Adrenal gland (tissue), 9 donors: ENCODE measurements at regions not wholly inside any gene's neighbourhood (a gene's known extent, or its start where the extent isn't known, plus 50 kb on each side); places are given as distances from the start of the nearest gene placed in this dataset.

Experiments used
- DNase-seq, 7 donors: peaks; one replicate each; pipeline ENCODE4 v3.0.0-alpha.2; 2019 to 2020
- H3K27ac ChIP-seq, 5 donors: fragments of 200-600 bp; sonication (generic) in 4 of 5; 1 replicate in 3 of 5; 2 replicates in 2 of 5; pipeline versions ENCODE4 v1.5.1 to v1.8.0; 2016 to 2020; ENCODE audit warnings: mild to moderate bottlenecking in 1 of 5
- H3K27me3 ChIP-seq: fragments of 200-600 bp; 2 replicates; pipeline ENCODE4 v1.8.0; 2021
- H3K36me3 ChIP-seq, 2 donors: fragments of 200-600 bp; replicated peaks in 1 of 2; 1 replicate in 1 of 2; 2 replicates in 1 of 2; pipeline versions ENCODE4 v1.5.1 to v1.8.0; 2018 to 2022
- H3K4me1 ChIP-seq, 2 donors: fragments of 200-600 bp; replicated peaks in 1 of 2; 1 replicate in 1 of 2; 2 replicates in 1 of 2; pipeline versions ENCODE4 v1.5.1 to v1.8.0; 2018 to 2021
- H3K4me3 ChIP-seq, 4 donors: fragments of 200-600 bp; sonication (generic) in 3 of 4; one replicate each; pipeline ENCODE4 v1.5.1; 2016 to 2018
- H3K9me3 ChIP-seq, 3 donors: fragments of 200-600 bp; sonication (generic) in 1 of 3; replicated peaks in 1 of 3; 1 replicate in 2 of 3; 2 replicates in 1 of 3; pipeline versions ENCODE4 v1.5.1 to v1.8.0; 2016 to 2021
- CTCF ChIP-seq, 6 experiments: fragments of 450-650 bp in 4 of 6; fragments of 200-600 bp in 2 of 6; sonication (generic) in 1 of 6; IDR thresholded peaks; 1 replicate in 5 of 6; 2 replicates in 1 of 6; pipeline versions ENCODE4 v1.5.1 to v1.8.0; 2016 to 2021; ENCODE audit warnings: antibody characterized with exemption in 6 of 6, mild to moderate bottlenecking in 2 of 6, moderate library complexity in 1 of 6
- POLR2A ChIP-seq, 2 donors: fragments of 450-650 bp; IDR thresholded peaks; one replicate each; pipeline ENCODE4 v1.6.1; 2017; ENCODE audit warnings: antibody characterized with exemption in 2 of 2, mild to moderate bottlenecking in 2 of 2, moderate library complexity in 1 of 2
- WGBS, 4 donors: extraction: QIAGEN DNeasy Blood & Tissue Kit in 2 of 4; methylation state at CpG; one replicate each; pipeline versions ENCODE4 v1.1.5 to v1.1.7; 2013 to 2017; 5-methylcytosine and 5-hydroxymethylcytosine counted together
- intact Hi-C, 2 donors: fragments of 100-400 bp; cut with DNase I; formaldehyde crosslinking; loops; one replicate each; pipeline versions ENCODE4 v1.14.1 to v1.15.0; 2022 to 2023
- donor health status: healthy with polysubstance abuse.
- donor health status: Bipolar disorder and iron deficiency.
- donor health status: DM: yes; HTN: yes; CAD: no.
- donor health status: DM: no; HTN: no; CAD: no.
- donor health status: DM: no; HTN: no; CAD: no.

DNA sequence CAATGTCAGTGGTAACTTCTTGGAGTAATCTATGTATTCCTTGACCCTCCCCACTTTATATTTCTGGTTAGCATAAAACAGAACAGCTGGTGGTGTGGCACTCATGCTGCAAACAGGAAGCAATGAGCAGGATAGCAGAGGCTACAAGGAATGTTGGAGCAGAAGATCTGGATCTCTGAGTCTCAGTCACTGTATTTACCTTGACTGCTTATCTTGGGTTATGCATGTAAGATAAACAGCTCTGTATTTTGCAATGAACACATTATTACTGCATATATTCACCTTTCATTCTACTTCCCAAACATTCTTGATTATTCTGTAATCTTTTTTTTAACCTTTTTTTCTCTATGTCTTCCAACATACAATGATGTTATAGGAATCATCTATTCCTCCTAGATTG is 977.9 kb upstream of the CNTNAP5 start:
- no peak overlapping the region for H3K4me3 ChIP-seq
- no peaks in the 10 kb centered on the region for H3K4me1 ChIP-seq
- no peaks in the 10 kb centered on the region for H3K9me3 ChIP-seq
- no peaks in the 10 kb centered on the region for H3K27me3 ChIP-seq
- no peak for TF ChIP-seq POLR2A (IDR thresholded peaks at IDR 0.05)
- no peak overlapping the region for H3K27ac ChIP-seq
- no peak for DNase-seq
- intact Hi-C loops = no loop called here
- H3K36me3 ChIP-seq = no peaks in the 10 kb centered on the region

GRCh38 chr2:123051136-123051535 is 974.0 kb upstream of the CNTNAP5 start:
- Histone ChIP-seq H3K4me3 (no peak overlapping the region), H3K4me1 (no peaks in the 10 kb centered on the region), H3K27ac (no peak overlapping the region), H3K27me3 (no peaks in the 10 kb centered on the region), H3K9me3 (no peaks in the 10 kb centered on the region), H3K36me3 (no peaks in the 10 kb centered on the region)
- WGBS, 4 donors = 72 to 90% (median 80%) methylated on average over 2 of the region's 2 CpGs
- no peak for DNase-seq
- intact Hi-C loops = no loop called here
- TF ChIP-seq CTCF (IDR thresholded peaks at IDR 0.05) (no peak), POLR2A (IDR thresholded peaks at IDR 0.05) (no peak)

GRCh38 chr2:123061534-123061933 is 963.6 kb upstream of the CNTNAP5 start:
- Histone ChIP-seq H3K27me3 (no peaks in the 10 kb centered on the region), H3K36me3 (no peaks in the 10 kb centered on the region), H3K27ac (no peak overlapping the region), H3K4me3 (no peak overlapping the region), H3K4me1 (no peaks in the 10 kb centered on the region), H3K9me3 (no peaks in the 10 kb centered on the region)
- DNase-seq = no peak
- TF ChIP-seq POLR2A (IDR thresholded peaks at IDR 0.05) = no peak
- no peak for TF ChIP-seq CTCF (IDR thresholded peaks at IDR 0.05)
- intact Hi-C loops = no loop called here
- 67 to 88% (median 84%) methylated on average over 2 of the region's 2 CpGs for WGBS, 4 donors

GRCh38 chr2:123073371-123073770 is 951.7 kb upstream of the CNTNAP5 start:
- DNase-seq = no peak
- Histone ChIP-seq H3K27me3 (no peaks in the 10 kb centered on the region), H3K4me3 (no peak overlapping the region), H3K27ac (no peak overlapping the region), H3K4me1 (no peaks in the 10 kb centered on the region), H3K36me3 (no peaks in the 10 kb centered on the region), H3K9me3 (no peaks in the 10 kb centered on the region)
- 32 to 76% (median 59%) methylated on average over 1 of the region's 1 CpG for WGBS, 4 donors
- TF ChIP-seq POLR2A (IDR thresholded peaks at IDR 0.05) (no peak), CTCF (IDR thresholded peaks at IDR 0.05) (no peak)
- intact Hi-C loops = no loop called here

DNA sequence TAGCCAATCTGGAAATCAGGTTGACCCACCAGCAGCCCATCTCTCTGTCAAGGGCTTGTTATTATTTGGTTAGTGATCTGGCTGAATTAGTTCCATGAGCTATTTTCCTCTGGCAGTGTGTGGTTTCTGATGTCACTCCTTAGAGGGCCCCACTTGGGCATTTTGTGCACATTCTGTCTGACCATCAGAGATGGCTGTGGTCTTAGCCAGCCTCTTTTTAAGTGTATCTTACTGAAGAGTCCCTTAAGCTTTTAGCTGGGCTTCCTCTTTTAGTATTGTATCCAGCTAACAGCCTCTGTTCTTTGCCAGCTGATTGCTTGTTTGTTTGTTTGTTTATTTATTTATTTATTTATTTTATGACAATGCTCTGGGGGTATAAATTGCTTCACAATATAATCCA is 951.1 kb upstream of the CNTNAP5 start:
- no peaks in the 10 kb centered on the region for H3K27me3 ChIP-seq
- no peak for DNase-seq
- H3K9me3 ChIP-seq = no peaks in the 10 kb centered on the region
- TF ChIP-seq POLR2A (IDR thresholded peaks at IDR 0.05) = no peak
- no peak for TF ChIP-seq CTCF (IDR thresholded peaks at IDR 0.05)
- H3K27ac ChIP-seq = no peak overlapping the region
- no peaks in the 10 kb centered on the region for H3K36me3 ChIP-seq
- intact Hi-C loops = no loop called here
- no peak overlapping the region for H3K4me3 ChIP-seq
- no peaks in the 10 kb centered on the region for H3K4me1 ChIP-seq
